DND-41 (cell line): ENCODE measurements at regions not wholly inside any gene's neighbourhood (a gene's known extent, or its start where the extent isn't known, plus 50 kb on each side); places are given as distances from the start of the nearest gene placed in this dataset.
"Not testable (repeated sequence)": the region's sequence is repeated elsewhere in the genome, so short reads cannot be mapped to it uniquely, and the experiment has no call there.

Source experiments
- EZH2 ChIP-seq: IDR thresholded peaks from 3 replicates; pipeline ENCODE4 v1.6.1; 2012; ENCODE audit warnings: borderline replicate concordance, low read depth, mild to moderate bottlenecking, moderate library complexity, low read length, inconsistent platforms; ENCODE audit not compliant: severe bottlenecking
- TF ChIP-seq, protein P1 (sequence below): IDR thresholded peaks from 2 replicates; pipeline ENCODE4 v1.5.1; 2012; ENCODE audit warnings: borderline replicate concordance, low read length, moderate library complexity, mild to moderate bottlenecking; ENCODE audit not compliant: poor library complexity, severe bottlenecking; ENCODE audit errors: extremely low read depth

DNA sequence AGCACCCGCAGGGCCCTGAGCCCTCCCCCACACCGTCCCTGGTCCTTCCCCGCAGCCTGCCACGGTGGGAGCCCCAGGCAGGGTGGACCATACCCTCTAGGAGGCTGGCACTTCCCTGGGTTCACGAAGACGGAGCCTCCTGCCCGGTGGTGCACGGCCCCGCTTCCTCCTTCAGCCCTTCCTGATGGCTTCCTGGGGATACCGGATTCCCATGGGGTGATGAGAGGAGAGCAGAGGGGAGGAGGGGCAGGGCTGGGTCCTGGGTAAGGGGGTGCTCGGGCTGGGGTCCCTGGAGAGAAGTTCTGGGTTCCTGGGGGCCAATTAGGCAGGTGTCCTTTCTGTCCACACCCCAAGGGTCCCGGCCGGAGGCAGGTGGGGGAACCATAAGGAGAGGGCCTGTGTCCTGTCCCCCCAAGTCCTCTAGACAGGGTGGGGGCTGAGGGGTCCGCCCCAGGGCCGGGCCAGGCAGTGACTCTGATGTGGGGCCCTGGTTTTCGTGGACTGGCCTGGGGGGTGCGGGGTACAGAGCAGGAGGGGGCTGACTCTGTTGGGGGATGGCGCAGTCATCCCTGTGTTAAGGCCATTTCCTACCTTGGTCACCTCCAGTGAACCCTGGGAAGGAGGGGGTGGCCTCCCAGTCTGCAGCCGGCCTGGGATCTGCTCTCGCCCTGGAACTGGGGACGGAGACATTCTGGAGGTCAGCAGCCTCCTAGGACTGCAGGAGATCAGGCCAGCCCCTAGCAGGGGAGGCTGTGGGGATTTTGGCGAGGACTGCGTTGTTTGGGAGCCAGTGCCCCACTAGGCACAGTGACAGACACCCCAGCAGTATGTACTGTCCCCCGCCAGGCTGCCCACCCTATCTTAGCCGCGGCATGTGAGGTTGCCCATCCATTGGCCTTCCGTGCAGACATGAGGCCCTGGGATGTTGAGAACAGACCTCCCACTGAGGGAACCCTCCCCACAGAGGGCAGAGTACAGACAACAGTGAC, 366.4 kb downstream of the TMEM121 start:
- TF ChIP-seq, protein P1, sequence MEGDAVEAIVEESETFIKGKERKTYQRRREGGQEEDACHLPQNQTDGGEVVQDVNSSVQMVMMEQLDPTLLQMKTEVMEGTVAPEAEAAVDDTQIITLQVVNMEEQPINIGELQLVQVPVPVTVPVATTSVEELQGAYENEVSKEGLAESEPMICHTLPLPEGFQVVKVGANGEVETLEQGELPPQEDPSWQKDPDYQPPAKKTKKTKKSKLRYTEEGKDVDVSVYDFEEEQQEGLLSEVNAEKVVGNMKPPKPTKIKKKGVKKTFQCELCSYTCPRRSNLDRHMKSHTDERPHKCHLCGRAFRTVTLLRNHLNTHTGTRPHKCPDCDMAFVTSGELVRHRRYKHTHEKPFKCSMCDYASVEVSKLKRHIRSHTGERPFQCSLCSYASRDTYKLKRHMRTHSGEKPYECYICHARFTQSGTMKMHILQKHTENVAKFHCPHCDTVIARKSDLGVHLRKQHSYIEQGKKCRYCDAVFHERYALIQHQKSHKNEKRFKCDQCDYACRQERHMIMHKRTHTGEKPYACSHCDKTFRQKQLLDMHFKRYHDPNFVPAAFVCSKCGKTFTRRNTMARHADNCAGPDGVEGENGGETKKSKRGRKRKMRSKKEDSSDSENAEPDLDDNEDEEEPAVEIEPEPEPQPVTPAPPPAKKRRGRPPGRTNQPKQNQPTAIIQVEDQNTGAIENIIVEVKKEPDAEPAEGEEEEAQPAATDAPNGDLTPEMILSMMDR: not testable (repeated sequence)
- not testable (repeated sequence) for TF ChIP-seq EZH2
